GM23338 (cell line): ENCODE measurements at regions not wholly inside any gene's neighbourhood (a gene's known extent, or its start where the extent isn't known, plus 50 kb on each side); places are given as distances from the start of the nearest gene placed in this dataset.

Experiments
- ATAC-seq: fragments of 200-7000 bp; cut with Tn5 transposase; 3 replicates; pipeline ENCODE4 v1.9.1; 2020
- DNase-seq: peaks from one replicate; pipeline ENCODE4 v3.0.0-alpha.2; 2015; ENCODE audit warnings: low spot score
- H2AFZ ChIP-seq: fragments of 200-600 bp; sonication (generic); 2 replicates; pipeline ENCODE4 v1.8.0; 2016; ENCODE audit warnings: antibody characterized with exemption, mild to moderate bottlenecking, moderate library complexity
- H3F3A ChIP-seq: fragments of 200-600 bp; sonication (generic); replicated peaks from 2 replicates; pipeline ENCODE4 v1.8.0; 2017; ENCODE audit warnings: antibody characterized with exemption, mixed run types, low read depth
- H3K27ac ChIP-seq: fragments of 200-600 bp; sonication (generic); 2 replicates; pipeline ENCODE4 v1.6.1; 2016; ENCODE audit warnings: low read depth
- H3K27me3 ChIP-seq: fragments of 200-600 bp; sonication (generic); 2 replicates; pipeline ENCODE4 v1.8.0; 2016; ENCODE audit warnings: mild to moderate bottlenecking, mixed run types, moderate library complexity; ENCODE audit not compliant: insufficient read depth
- H3K36me3 ChIP-seq: fragments of 200-600 bp; sonication (generic); 2 replicates; pipeline ENCODE4 v1.8.0; 2016; ENCODE audit warnings: mild to moderate bottlenecking; ENCODE audit not compliant: insufficient read depth
- H3K4me1 ChIP-seq: fragments of 200-600 bp; sonication (generic); 2 replicates; pipeline ENCODE4 v1.8.0; 2016; ENCODE audit warnings: mild to moderate bottlenecking, moderate library complexity; ENCODE audit not compliant: insufficient read depth
- H3K4me2 ChIP-seq: fragments of 200-600 bp; sonication (generic); 2 replicates; pipeline ENCODE4 v1.7.1; 2017; ENCODE audit warnings: mixed run types
- H3K4me3 ChIP-seq: fragments of 200-600 bp; sonication (generic); 2 replicates; pipeline ENCODE4 v1.6.1; 2016; ENCODE audit warnings: mixed run types
- H3K79me2 ChIP-seq: fragments of 200-600 bp; sonication (generic); replicated peaks from 2 replicates; pipeline ENCODE4 v1.8.0; 2017; ENCODE audit warnings: mild to moderate bottlenecking; ENCODE audit not compliant: insufficient read depth
- H3K9me2 ChIP-seq: fragments of 200-600 bp; sonication (generic); 2 replicates; pipeline ENCODE4 v1.8.0; 2017; ENCODE audit not compliant: insufficient read depth
- H4K20me1 ChIP-seq: fragments of 200-600 bp; sonication (generic); replicated peaks from 2 replicates; pipeline ENCODE4 v1.8.0; 2017; ENCODE audit warnings: mild to moderate bottlenecking; ENCODE audit not compliant: insufficient read depth
- H3K27ac Mint-ChIP-seq: 2 replicates; pipeline ENCODE4 v1.8.0; 2020; ENCODE audit warnings: inconsistent platforms, mild to moderate bottlenecking, moderate library complexity, mixed read lengths
- H3K27me3 Mint-ChIP-seq: 3 replicates; pipeline ENCODE4 v1.8.0; 2022; ENCODE audit warnings: low read depth, mild to moderate bottlenecking, moderate library complexity, mixed read lengths, inconsistent platforms; ENCODE audit not compliant: insufficient read depth, poor library complexity
- H3K36me3 Mint-ChIP-seq: 3 replicates; pipeline ENCODE4 v1.8.0; 2021; ENCODE audit warnings: low read depth, mild to moderate bottlenecking, inconsistent platforms, moderate library complexity, mixed read lengths
- H3K4me1 Mint-ChIP-seq: 3 replicates; pipeline ENCODE4 v1.8.0; 2020; ENCODE audit warnings: mild to moderate bottlenecking, inconsistent platforms, mixed read lengths
- H3K4me3 Mint-ChIP-seq: 3 replicates; pipeline ENCODE4 v1.8.0; 2021; ENCODE audit warnings: moderate library complexity, mild to moderate bottlenecking, inconsistent platforms, mixed read lengths
- H3K9me3 Mint-ChIP-seq: 3 replicates; pipeline ENCODE4 v1.8.0; 2020; ENCODE audit warnings: moderate library complexity, mild to moderate bottlenecking, inconsistent platforms, mixed read lengths
- CREB1 ChIP-seq: fragments of 250-450 bp; sonication (Bioruptor Pico); IDR thresholded peaks from 2 replicates; pipeline ENCODE4 v1.5.0; 2020; ENCODE audit warnings: low read depth, mild to moderate bottlenecking, moderate library complexity
- EZH2 ChIP-seq: fragments of 200-600 bp; sonication (generic); IDR thresholded peaks from one replicate; pipeline ENCODE4 v1.8.0; 2017; ENCODE audit warnings: antibody characterized with exemption, mild to moderate bottlenecking, low read depth; ENCODE audit not compliant: unreplicated experiment
- EZH2phosphoT487 ChIP-seq: fragments of 200-600 bp; sonication (generic); IDR thresholded peaks from one replicate; pipeline ENCODE4 v1.8.1; 2018; ENCODE audit warnings: antibody characterized with exemption; ENCODE audit not compliant: unreplicated experiment
- JUNB ChIP-seq: IDR thresholded peaks from one replicate; pipeline ENCODE4 v1.6.1; 2016; ENCODE audit warnings: antibody characterized with exemption; ENCODE audit not compliant: unreplicated experiment
- NANOG ChIP-seq: IDR thresholded peaks from 2 replicates; pipeline ENCODE4 v1.6.1; 2016; ENCODE audit warnings: antibody characterized with exemption, borderline replicate concordance
- POLR2AphosphoS5 ChIP-seq: IDR thresholded peaks from 2 replicates; pipeline ENCODE4 v1.6.1; 2016; ENCODE audit warnings: antibody characterized with exemption, low read depth
- STAT1 ChIP-seq: IDR thresholded peaks from one replicate; pipeline ENCODE4 v1.6.1; 2016; ENCODE audit warnings: antibody characterized with exemption; ENCODE audit not compliant: unreplicated experiment
- ZNF114 ChIP-seq: fragments of 250-450 bp; sonication (Bioruptor Pico); IDR thresholded peaks from 2 replicates; pipeline ENCODE4 v1.5.0; 2020; ENCODE audit warnings: mild to moderate bottlenecking, moderate library complexity
- ZNF331 ChIP-seq: fragments of 250-450 bp; sonication (Bioruptor Pico); IDR thresholded peaks from 2 replicates; pipeline ENCODE4 v1.5.0; 2020; ENCODE audit warnings: low read depth, mild to moderate bottlenecking, moderate library complexity
- TF ChIP-seq, protein P1 (sequence below): fragments of 250-450 bp; sonication (Bioruptor Pico); IDR thresholded peaks from 2 replicates; pipeline ENCODE4 v1.5.0; 2020; ENCODE audit warnings: mild to moderate bottlenecking, moderate library complexity
- TF ChIP-seq, protein P2 (sequence below): IDR thresholded peaks from one replicate; pipeline ENCODE4 v1.6.1; 2018; ENCODE audit warnings: antibody characterized with exemption; ENCODE audit not compliant: unreplicated experiment
- TF ChIP-seq, protein P3 (sequence below): IDR thresholded peaks from 2 replicates; pipeline ENCODE4 v1.6.1; 2016; ENCODE audit warnings: antibody characterized with exemption
- TF ChIP-seq, protein P4 (sequence below), 2 experiments: fragments of 200-600 bp in 1 of 2; sonication (generic) in 1 of 2; conservative IDR thresholded peaks; 2 replicates each; pipeline versions ENCODE4 v1.5.1 to v1.6.1; 2016 to 2017; ENCODE audit warnings: antibody characterized with exemption in 2 of 2, low read depth in 2 of 2, mild to moderate bottlenecking in 2 of 2, moderate library complexity in 1 of 2

DNA sequence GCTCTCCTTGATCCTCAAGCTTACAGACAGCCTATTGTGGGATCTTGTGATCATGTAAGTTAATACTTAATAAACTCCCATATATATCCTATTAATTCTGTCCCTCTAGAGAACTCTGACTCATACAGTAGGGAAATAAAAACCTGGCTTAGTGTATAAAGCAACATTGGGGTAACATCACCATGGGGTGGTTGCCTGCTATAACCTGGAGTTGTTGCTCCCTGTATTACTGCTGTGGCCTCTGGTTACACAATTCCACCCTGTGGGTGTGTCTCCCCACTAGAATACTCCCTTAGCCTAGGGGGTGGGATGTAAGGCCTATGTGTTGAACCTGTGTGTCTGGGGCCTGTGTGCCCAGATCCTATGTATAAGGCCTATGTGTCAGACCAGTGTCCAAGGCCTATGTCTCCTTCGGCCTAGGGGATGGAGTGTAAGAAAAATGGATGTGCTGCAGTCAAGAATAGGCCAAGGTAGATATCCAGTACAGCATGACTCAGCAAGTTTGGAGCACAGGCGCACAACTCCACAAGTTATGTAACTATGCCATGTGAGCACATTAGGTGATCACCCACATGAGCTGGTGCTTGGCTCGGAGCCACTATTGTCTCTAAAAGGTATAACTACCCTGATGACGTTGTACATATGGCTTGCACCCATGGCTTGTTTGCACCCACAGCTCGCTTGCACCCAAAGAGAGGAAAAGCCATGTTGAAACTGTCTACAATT, 96.8 kb upstream of the C1orf21 start:
- H2AFZ ChIP-seq: no peak overlapping the region
- Mint-ChIP-seq H3K27me3 (no peaks in the 10 kb centered on the region), H3K27ac (no peak overlapping the region), H3K4me1 (no peaks in the 10 kb centered on the region), H3K4me3 (no peak overlapping the region), H3K9me3 (peaks cover 53% of the 10 kb centered on the region), H3K36me3 (peaks cover 34% of the 10 kb centered on the region)
- H3K27ac ChIP-seq: no peak overlapping the region
- ATAC-seq: no peak
- no peaks in the 10 kb centered on the region for H3F3A ChIP-seq
- H3K27me3 ChIP-seq: no peaks in the 10 kb centered on the region
- 0 out of 2 replicates have a peak, but pooled peaks cover 4% of the 10 kb centered on the region for H3K36me3 ChIP-seq
- TF ChIP-seq POLR2AphosphoS5 (no peak), EZH2phosphoT487 (no peak), ZNF331 (CRISPR knock-in tag) (no peak), EZH2 (no peak), STAT1 (no peak), NANOG (no peak), ZNF114 (CRISPR knock-in tag) (no peak), CREB1 (CRISPR knock-in tag) (no peak), JUNB (no peak)
- TF ChIP-seq, protein P1, sequence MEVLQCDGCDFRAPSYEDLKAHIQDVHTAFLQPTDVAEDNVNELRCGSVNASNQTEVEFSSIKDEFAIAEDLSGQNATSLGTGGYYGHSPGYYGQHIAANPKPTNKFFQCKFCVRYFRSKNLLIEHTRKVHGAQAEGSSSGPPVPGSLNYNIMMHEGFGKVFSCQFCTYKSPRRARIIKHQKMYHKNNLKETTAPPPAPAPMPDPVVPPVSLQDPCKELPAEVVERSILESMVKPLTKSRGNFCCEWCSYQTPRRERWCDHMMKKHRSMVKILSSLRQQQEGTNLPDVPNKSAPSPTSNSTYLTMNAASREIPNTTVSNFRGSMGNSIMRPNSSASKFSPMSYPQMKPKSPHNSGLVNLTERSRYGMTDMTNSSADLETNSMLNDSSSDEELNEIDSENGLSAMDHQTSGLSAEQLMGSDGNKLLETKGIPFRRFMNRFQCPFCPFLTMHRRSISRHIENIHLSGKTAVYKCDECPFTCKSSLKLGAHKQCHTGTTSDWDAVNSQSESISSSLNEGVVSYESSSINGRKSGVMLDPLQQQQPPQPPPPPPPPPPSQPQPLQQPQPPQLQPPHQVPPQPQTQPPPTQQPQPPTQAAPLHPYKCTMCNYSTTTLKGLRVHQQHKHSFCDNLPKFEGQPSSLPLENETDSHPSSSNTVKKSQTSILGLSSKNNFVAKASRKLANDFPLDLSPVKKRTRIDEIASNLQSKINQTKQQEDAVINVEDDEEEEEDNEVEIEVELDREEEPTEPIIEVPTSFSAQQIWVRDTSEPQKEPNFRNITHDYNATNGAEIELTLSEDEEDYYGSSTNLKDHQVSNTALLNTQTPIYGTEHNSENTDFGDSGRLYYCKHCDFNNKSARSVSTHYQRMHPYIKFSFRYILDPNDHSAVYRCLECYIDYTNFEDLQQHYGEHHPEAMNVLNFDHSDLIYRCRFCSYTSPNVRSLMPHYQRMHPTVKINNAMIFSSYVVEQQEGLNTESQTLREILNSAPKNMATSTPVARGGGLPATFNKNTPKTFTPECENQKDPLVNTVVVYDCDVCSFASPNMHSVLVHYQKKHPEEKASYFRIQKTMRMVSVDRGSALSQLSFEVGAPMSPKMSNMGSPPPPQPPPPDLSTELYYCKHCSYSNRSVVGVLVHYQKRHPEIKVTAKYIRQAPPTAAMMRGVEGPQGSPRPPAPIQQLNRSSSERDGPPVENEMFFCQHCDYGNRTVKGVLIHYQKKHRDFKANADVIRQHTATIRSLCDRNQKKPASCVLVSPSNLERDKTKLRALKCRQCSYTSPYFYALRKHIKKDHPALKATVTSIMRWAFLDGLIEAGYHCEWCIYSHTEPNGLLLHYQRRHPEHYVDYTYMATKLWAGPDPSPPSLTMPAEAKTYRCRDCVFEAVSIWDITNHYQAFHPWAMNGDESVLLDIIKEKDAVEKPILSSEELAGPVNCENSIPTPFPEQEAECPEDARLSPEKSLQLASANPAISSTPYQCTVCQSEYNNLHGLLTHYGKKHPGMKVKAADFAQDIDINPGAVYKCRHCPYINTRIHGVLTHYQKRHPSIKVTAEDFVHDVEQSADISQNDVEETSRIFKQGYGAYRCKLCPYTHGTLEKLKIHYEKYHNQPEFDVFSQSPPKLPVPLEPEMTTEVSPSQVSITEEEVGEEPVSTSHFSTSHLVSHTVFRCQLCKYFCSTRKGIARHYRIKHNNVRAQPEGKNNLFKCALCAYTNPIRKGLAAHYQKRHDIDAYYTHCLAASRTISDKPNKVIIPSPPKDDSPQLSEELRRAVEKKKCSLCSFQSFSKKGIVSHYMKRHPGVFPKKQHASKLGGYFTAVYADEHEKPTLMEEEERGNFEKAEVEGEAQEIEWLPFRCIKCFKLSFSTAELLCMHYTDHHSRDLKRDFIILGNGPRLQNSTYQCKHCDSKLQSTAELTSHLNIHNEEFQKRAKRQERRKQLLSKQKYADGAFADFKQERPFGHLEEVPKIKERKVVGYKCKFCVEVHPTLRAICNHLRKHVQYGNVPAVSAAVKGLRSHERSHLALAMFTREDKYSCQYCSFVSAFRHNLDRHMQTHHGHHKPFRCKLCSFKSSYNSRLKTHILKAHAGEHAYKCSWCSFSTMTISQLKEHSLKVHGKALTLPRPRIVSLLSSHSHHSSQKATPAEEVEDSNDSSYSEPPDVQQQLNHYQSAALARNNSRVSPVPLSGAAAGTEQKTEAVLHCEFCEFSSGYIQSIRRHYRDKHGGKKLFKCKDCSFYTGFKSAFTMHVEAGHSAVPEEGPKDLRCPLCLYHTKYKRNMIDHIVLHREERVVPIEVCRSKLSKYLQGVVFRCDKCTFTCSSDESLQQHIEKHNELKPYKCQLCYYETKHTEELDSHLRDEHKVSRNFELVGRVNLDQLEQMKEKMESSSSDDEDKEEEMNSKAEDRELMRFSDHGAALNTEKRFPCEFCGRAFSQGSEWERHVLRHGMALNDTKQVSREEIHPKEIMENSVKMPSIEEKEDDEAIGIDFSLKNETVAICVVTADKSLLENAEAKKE: no peak
- TF ChIP-seq, protein P2, sequence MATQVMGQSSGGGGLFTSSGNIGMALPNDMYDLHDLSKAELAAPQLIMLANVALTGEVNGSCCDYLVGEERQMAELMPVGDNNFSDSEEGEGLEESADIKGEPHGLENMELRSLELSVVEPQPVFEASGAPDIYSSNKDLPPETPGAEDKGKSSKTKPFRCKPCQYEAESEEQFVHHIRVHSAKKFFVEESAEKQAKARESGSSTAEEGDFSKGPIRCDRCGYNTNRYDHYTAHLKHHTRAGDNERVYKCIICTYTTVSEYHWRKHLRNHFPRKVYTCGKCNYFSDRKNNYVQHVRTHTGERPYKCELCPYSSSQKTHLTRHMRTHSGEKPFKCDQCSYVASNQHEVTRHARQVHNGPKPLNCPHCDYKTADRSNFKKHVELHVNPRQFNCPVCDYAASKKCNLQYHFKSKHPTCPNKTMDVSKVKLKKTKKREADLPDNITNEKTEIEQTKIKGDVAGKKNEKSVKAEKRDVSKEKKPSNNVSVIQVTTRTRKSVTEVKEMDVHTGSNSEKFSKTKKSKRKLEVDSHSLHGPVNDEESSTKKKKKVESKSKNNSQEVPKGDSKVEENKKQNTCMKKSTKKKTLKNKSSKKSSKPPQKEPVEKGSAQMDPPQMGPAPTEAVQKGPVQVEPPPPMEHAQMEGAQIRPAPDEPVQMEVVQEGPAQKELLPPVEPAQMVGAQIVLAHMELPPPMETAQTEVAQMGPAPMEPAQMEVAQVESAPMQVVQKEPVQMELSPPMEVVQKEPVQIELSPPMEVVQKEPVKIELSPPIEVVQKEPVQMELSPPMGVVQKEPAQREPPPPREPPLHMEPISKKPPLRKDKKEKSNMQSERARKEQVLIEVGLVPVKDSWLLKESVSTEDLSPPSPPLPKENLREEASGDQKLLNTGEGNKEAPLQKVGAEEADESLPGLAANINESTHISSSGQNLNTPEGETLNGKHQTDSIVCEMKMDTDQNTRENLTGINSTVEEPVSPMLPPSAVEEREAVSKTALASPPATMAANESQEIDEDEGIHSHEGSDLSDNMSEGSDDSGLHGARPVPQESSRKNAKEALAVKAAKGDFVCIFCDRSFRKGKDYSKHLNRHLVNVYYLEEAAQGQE: no peak
- TF ChIP-seq, protein P3, sequence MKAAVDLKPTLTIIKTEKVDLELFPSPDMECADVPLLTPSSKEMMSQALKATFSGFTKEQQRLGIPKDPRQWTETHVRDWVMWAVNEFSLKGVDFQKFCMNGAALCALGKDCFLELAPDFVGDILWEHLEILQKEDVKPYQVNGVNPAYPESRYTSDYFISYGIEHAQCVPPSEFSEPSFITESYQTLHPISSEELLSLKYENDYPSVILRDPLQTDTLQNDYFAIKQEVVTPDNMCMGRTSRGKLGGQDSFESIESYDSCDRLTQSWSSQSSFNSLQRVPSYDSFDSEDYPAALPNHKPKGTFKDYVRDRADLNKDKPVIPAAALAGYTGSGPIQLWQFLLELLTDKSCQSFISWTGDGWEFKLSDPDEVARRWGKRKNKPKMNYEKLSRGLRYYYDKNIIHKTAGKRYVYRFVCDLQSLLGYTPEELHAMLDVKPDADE: no peak
- TF ChIP-seq, protein P4, sequence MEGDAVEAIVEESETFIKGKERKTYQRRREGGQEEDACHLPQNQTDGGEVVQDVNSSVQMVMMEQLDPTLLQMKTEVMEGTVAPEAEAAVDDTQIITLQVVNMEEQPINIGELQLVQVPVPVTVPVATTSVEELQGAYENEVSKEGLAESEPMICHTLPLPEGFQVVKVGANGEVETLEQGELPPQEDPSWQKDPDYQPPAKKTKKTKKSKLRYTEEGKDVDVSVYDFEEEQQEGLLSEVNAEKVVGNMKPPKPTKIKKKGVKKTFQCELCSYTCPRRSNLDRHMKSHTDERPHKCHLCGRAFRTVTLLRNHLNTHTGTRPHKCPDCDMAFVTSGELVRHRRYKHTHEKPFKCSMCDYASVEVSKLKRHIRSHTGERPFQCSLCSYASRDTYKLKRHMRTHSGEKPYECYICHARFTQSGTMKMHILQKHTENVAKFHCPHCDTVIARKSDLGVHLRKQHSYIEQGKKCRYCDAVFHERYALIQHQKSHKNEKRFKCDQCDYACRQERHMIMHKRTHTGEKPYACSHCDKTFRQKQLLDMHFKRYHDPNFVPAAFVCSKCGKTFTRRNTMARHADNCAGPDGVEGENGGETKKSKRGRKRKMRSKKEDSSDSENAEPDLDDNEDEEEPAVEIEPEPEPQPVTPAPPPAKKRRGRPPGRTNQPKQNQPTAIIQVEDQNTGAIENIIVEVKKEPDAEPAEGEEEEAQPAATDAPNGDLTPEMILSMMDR (conservative IDR thresholded peaks at IDR 0.05; ENCODE audit: low read depth in 2 of 2): no peak
- H3K9me2 ChIP-seq: no peaks in the 10 kb centered on the region; the same call in 1 of the 2 replicates
- peak; percentile 51 for DNase-seq
- no peak overlapping the region for H3K4me3 ChIP-seq
- no peaks in the 10 kb centered on the region for H3K79me2 ChIP-seq
- no peaks in the 10 kb centered on the region for H3K4me1 ChIP-seq
- H3K4me2 ChIP-seq: no peak overlapping the region
- no peaks in the 10 kb centered on the region for H4K20me1 ChIP-seq
